HS-27A (cell line): ENCODE measurements at regions not wholly inside any gene's neighbourhood (a gene's known extent, or its start where the extent isn't known, plus 50 kb on each side); places are given as distances from the start of the nearest gene placed in this dataset.
A peak's percentile ranks its signal among the peaks of the same experiment; 100 is the strongest.
"Not testable (repeated sequence)": the region's sequence is repeated elsewhere in the genome, so short reads cannot be mapped to it uniquely, and the experiment has no call there.

ENCODE experiments used
- DNase-seq: peaks from one replicate; pipeline ENCODE4 v3.0.0-alpha.2; 2012; ENCODE audit warnings: low read depth, missing footprints

- DNase-seq, result not testable (repeated sequence)
Measured at GRCh38 chr1:224028802-224029201, 85.1 kb upstream of the FBXO28 start.

GRCh38 chr1:224023122-224023521 lies 90.8 kb upstream of the FBXO28 start:
- not testable (repeated sequence) for DNase-seq

DNA sequence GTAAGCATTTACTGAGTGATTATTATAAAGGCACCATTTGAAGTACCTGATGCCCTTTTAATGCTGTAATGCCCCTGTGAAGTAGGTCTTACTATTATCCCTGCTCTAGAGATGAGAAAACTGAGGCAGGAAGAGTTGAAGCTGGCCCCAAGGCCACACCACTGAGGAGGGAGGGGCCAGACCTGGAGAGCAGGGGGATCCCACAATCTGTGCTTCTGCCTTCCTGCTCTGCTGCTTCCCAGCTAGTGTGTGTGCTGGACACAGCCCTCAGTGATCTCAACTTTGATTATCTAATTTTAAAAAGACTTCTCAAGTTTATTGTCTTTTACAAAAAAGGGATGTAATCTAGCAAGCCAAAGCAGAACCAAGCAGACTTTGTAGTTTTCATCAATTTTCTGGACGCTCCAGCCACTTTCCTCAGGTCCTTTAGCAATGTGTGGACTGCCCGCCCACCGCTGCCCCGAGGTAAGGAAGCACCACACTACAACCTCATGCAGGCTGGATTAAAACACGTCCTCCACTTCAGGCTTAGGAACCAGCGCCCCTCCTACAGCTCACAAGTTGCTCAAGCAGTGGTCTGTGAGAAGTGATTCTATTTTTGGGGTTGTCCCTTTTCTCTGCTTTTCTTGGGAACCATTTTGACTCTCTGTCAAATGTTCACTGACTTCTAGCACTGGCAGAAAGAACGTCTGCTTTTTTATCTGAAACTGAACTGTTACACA lies 91.5 kb upstream of the FBXO28 start:
- not testable (repeated sequence) for DNase-seq

- not testable (repeated sequence) for DNase-seq
Measured at GRCh38 chr1:224019866-224020265, 94.0 kb upstream of the FBXO28 start.

DNA sequence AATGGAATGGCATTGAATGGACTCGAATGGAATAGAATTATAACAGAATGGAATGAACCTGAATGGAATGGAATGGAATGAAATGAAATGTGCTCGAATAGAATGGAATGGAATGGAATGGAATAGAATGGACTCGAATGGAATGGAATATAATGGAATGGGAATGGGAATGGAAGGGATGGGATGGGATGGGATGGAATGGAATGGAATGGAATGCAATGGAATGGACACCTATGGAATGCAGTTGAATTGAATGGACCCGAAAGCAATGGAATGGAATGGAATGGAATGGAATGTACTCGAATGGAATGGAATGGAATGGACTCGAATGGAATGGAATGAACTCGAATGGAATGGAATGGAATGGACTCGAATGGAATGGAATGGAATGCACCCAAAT lies 98.1 kb upstream of the FBXO28 start:
- not testable (repeated sequence) for DNase-seq

GRCh38 chr1:224014330-224014649 lies 99.6 kb upstream of the FBXO28 start:
- no peak for DNase-seq

GRCh38 chr1:224013626-224014329 lies 100.1 kb upstream of the FBXO28 start:
- DNase-seq, result not testable (repeated sequence)

DNA sequence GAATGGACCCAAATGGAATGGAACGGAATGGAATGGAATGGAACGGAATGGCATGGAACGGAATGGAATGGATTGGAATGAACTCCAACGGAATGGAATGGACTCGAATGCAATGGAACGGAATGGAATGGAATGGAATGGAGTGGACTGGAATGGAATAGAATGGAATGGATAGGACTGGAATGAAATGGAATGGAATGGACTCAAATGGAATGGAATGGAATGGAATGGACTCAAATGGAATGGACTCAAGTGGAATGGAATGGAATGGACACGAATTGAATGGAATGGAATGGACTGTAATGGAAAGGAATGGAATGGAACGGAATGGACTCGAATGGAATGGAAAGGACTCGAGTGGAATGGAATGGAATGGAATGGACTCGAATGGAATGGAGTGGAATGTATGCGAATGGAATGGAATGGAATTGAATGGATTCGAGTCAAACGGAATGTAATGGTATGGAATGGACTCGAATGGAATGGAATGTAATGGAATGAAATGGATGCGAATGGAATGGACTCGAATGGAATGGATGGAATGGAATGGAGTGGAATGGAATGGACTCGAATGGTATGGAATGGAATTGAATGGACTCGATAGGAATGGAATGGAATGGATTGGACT lies 101.0 kb upstream of the FBXO28 start:
- not testable (repeated sequence) for DNase-seq

DNA sequence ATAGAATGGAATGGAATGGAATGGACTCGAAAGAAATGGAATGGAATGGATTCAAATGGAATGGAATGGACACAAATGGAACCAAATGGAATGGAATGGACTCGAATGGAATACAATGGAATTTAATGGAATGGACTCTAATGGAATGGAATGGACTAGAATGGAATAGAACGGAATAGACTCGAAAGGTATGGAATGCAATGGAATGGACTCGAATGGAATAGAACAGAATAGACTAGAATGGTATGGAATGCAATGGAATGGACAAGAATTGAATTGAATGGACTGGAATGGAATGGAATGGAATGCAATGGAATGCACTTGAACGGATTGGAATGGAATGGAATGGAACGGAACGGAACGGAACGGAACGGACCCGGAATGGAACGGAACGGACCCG lies 101.7 kb upstream of the FBXO28 start:
- not testable (repeated sequence) for DNase-seq

DNA sequence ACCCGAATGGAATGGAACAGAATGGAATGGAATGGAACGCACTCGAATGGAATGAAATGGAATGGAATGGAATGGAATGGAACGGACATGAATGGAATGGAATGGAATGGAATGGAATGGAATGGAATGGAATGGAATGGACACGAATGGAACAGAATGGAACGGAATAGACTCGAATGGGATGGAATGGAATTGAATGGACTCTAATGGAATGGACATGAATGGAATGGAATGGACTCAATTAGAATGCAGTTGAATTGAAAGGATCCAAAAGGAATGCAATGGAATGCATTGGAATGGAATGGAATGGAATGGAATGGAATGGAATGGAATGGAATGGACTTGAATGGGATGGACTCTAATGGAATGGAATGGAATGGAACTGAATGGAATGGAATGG lies 102.2 kb upstream of the FBXO28 start:
- not testable (repeated sequence) for DNase-seq

- DNase-seq, result not testable (repeated sequence)
Measured at GRCh38 chr1:224011153-224011552, 102.8 kb upstream of the FBXO28 start.

DNA sequence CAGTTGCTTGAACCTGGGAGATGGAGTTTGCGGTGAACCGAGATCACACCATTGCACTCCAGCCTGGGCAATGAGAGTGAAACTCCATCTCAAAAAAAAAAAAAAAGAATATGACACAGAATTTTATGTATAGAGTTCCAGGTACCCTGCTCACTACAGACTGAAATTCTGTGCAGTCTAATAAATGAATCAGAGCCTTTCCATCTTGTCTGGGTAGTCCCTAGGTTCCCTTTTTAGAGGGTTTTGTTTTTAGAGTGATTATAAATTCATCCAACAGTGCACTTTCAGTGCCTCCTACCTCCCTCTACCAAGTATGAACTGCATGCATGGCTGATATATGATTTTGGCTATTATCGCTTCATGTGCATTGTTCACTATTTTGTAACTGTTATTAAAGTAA lies 107.9 kb upstream of the FBXO28 start:
- not testable (repeated sequence) for DNase-seq

DNA sequence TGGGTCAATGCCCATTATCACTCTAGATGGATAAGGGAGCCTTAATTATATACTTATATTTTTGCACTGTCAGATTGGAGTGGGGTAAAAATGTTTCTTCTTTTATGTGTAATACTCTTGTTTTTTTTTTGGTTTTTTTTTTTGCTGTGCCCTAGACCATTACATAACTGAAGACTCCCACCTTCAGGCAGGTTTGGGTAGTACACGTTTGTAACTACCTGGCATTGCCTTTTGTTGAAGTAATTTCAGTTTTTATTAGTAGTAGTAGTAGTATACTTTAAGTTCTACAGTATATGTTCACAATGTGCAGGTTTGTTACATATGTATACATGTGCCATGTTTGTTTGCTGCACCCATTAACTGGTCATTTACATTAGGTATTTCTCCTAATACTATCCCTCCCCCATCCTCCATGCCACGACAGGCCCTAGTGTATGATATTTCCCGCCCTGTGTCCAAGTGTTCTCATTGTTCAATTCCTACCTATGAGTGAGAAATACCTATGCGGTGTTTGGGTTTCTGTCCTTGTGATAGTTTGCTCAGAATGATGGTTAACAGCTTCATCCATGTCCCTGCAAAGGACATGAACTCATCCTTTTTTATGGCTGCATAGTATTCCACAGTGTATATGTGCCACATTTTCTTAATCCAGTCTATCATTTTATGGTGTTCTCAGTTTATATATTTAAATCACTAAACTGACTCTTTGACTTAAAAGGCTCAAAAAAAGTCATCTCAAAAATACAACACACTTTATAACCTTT lies 109.2 kb upstream of the FBXO28 start:
- DNase-seq, result not testable (repeated sequence)

DNA sequence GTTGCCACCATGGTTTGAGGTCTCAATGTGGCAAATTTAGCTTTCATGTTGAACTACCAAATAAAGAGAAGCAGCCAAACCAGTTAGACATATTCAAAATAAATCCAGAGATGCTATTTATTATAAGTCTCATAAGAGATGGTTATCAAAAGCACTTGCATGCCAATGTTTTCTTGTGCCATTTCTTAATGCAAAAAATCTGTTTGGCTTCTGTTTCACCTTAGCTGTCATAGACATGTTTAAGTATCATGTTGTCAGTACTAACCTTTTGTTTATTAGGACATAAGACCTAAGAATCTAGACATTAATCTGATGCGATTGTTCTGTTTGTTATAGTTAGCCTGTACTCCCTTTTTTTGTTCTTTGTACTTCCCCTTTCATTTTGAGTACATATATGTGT lies 110.0 kb upstream of the FBXO28 start:
- DNase-seq, result not testable (repeated sequence)

DNA sequence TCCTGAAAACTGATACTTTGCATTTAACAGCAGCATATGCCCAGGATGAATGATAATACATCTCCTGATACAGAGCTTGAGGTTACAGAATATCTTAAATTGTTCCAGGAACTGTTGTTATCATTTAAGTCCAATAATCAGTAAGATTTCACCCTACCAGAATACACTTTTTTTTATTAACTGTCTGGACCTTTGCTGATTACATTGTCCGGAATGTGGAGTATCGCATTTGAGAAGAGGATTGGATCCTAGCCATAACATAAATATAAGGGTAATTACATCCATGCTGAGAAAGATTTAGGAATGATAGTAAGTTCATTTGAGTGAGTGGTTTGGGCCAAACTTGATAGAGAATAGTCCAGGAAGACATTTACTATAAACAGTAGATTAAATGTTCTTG lies 112.2 kb upstream of the FBXO28 start:
- DNase-seq, result not testable (repeated sequence)

DNA sequence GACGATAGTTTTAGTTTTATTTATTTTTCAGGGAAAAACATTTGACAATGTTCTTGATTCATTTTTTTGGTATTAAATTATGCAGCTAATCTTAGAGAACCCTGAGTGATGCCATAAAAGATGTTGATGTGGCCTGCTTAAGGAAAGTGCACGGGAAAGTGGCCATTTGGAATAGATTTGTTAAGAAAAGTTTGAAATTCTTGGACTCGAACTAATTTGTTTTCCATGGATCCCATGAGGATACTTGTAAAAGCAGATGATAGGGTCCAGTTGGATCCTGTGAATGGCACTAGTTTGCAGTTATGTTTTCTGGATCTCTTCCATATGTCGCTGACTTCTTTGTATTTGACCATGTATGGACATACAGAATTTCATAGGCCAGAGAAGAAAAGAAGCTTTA lies 114.2 kb upstream of the FBXO28 start:
- not testable (repeated sequence) for DNase-seq

DNA sequence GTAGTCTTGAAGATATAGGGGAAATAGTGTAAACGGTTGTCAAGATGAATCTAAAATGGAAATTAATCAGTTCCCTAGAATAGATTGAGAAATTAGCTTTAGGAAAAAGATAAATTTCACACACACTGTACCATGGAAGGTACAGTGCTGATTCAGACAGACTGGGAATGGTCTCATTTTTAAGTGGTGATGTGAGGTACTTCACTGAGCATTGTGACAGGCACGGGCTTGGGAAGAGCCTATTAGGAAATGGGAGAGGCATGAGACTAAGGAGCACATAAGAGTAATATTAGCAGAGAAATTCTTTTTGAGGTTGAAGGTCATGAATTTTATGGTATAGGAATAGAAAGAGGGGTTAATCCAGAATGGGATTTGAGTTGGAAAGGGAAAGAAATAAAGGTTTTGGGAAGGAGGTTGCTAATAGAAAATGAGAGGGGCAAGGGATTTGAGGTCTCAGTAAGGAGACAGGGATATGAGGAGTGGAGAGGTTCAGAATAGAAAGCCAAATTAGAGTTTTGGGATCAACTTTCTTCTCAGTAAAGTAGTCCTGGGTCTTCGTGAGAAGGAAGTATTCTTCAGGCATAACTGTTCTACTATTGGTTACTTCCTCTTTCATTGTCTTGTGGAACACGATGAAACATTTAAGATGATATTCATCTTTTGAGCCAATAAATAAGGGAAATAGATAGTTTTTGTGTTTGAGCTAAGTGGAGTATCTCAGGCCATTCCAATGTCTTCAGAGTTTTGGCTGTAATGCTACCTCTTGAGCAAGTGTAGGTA lies 115.0 kb upstream of the FBXO28 start:
- not testable (repeated sequence) for DNase-seq

DNA sequence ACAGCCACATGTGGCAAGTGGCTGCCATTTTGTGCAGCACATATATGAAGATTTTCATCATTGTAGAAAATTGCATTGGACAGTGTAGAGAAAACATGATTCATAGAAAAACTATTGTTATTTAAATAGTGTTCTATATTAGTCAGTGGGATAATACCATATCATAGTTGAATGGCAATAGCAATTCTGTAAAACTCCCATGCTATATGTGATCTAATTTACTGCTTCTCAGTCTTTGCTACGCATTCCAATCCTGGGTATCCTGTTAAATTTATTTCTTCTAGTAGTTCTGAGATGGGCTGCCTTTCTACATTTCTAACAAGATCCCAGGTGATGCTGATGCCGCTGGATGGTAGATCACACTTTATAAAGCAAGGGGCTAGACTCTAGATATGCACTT lies 117.5 kb upstream of the FBXO28 start:
- not testable (repeated sequence) for DNase-seq

GRCh38 chr1:223992456-223993246 lies 121.3 kb upstream of the FBXO28 start:
- peak; percentile 91 for DNase-seq

DNA sequence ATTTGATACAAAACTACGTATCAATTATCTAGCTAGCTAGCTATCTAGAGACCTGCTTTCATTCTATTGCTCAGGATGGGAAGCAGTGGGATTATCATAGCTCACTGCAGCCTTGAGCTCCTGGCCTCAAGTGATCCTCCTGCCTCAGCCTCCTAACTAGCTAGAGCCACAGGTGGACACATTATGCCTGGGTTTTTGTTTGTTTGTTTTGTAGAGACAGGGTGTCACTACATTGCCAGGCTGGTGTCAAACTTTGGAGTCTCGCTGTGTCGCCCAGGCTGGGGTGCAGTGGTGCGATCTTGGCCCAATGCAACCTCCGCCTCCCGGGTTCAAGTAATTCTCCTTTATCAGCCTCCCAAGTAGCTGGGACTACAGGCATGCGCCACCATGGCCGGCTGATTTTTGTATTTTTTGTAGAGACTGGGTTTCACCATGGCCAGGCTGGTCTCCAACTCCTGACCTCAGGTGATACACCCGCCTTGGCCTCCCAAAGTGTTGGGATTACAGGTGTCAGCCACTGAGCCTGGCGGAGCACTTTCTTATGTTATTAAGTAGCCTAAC lies 122.5 kb upstream of the FBXO28 start:
- DNase-seq, result not testable (repeated sequence)
